ENCODE measurements at regions not wholly inside any gene's neighbourhood (a gene's known extent, or its start where the extent isn't known, plus 50 kb on each side); places are given as distances from the start of the nearest gene placed in this dataset.

- DNase-seq, result no peak
Measured at GRCh38 chr3:3628676-3629328, 170.4 kb upstream of the LRRN1 start.

- no peak for DNase-seq
Measured at GRCh38 chr3:3627114-3627513, 172.1 kb upstream of the LRRN1 start.

GRCh38 chr3:3625544-3626271 lies 173.5 kb upstream of the LRRN1 start:
- DNase-seq, result no peak

- no peak for DNase-seq
Measured at GRCh38 chr3:3619815-3620214, 179.4 kb upstream of the LRRN1 start.

GRCh38 chr3:3618623-3619022 lies 180.6 kb upstream of the LRRN1 start:
- DNase-seq, result no peak

- no peak for DNase-seq
Measured at GRCh38 chr3:3615533-3615932, 183.7 kb upstream of the LRRN1 start.

GRCh38 chr3:3610581-3611298 lies 188.5 kb upstream of the LRRN1 start:
- DNase-seq, result no peak

- no peak for DNase-seq
Measured at GRCh38 chr3:3606321-3606720, 192.9 kb upstream of the LRRN1 start.

GRCh38 chr3:3605226-3605625 lies 194.0 kb upstream of the LRRN1 start:
- no peak for DNase-seq

GRCh38 chr3:3603351-3603750 lies 195.9 kb upstream of the LRRN1 start:
- no peak for DNase-seq

- no peak for DNase-seq
Measured at GRCh38 chr3:3600665-3601340, 198.4 kb upstream of the LRRN1 start.

GRCh38 chr3:3599016-3599415 lies 200.2 kb upstream of the LRRN1 start:
- DNase-seq, result no peak

- no peak for DNase-seq
Measured at GRCh38 chr3:3594986-3595385, 204.2 kb upstream of the LRRN1 start.

- no peak for DNase-seq
Measured at GRCh38 chr3:3589715-3590130, 209.5 kb upstream of the LRRN1 start.

GRCh38 chr3:3587647-3587972 lies 211.6 kb upstream of the LRRN1 start:
- DNase-seq, result no peak

GRCh38 chr3:3586843-3587646 lies 212.2 kb upstream of the LRRN1 start:
- no peak for DNase-seq

- DNase-seq, result no peak
Measured at GRCh38 chr3:3586336-3586735, 212.9 kb upstream of the LRRN1 start.

- no peak for DNase-seq
Measured at GRCh38 chr3:3579658-3580057, 219.6 kb upstream of the LRRN1 start.

- DNase-seq, result no peak
Measured at GRCh38 chr3:3578718-3579117, 220.5 kb upstream of the LRRN1 start.

- DNase-seq, result no peak
Measured at GRCh38 chr3:3577823-3578222, 221.4 kb upstream of the LRRN1 start.

- no peak for DNase-seq
Measured at GRCh38 chr3:3573341-3573740, 225.9 kb upstream of the LRRN1 start.

- DNase-seq, result no peak
Measured at GRCh38 chr3:3560591-3561311, 238.5 kb upstream of the LRRN1 start.
